ENCODE measurements at regions not wholly inside any gene's neighbourhood (a gene's known extent, or its start where the extent isn't known, plus 50 kb on each side); places are given as distances from the start of the nearest gene placed in this dataset.

DNA sequence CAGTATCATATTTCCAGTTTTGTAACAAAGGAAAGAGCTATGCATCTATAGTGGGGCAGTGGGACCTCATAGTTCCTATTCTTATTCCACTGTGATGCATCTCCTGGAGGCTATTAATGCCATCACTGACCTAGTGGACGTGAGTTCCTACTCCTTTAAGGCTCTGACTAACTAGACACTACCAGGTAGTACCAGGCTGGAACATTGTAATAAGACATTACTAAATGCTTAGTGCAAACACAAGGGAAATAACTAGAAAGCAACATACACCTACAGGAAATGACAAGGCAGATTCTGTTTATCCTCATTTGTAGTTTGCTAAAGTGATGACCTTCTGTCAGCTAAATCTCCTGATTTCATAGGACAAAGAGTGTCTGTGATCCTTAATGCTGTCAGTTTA lies 192.5 kb downstream of the POSTN start:
- no peaks in the 10 kb centered on the region for H3K27me3 ChIP-seq (ENCODE audit: insufficient read depth, low read length, poor library complexity)
- H3K56ac ChIP-seq (ENCODE audit: low read length), result no peak overlapping the region
- H3K4ac ChIP-seq (ENCODE audit: low read depth, low read length), result no peak overlapping the region
- H3K4me3 ChIP-seq (ENCODE audit: low read length), result no peak overlapping the region
- no peak overlapping the region for H4K5ac ChIP-seq (ENCODE audit: low read length)
- no peak overlapping the region for H2BK120ac ChIP-seq (ENCODE audit: low read depth, low read length)
- no peaks in the 10 kb centered on the region for H3K79me1 ChIP-seq (ENCODE audit: low read length)
- H3K36me3 ChIP-seq (ENCODE audit: control insufficient read depth, insufficient read depth, low read length), result no peaks in the 10 kb centered on the region
- no peak overlapping the region for H3K18ac ChIP-seq (ENCODE audit: low read length)
- H3K27ac ChIP-seq (ENCODE audit: low read depth, low read length), result no peak overlapping the region
- H2BK15ac ChIP-seq (replicated peaks; ENCODE audit: low read depth), result no peak overlapping the region
- no peak for DNase-seq
- no peak overlapping the region for H3K4me2 ChIP-seq (ENCODE audit: low read length)
- H3K23ac ChIP-seq (ENCODE audit: low read length), result no peak overlapping the region
- no peak overlapping the region for H4K8ac ChIP-seq (ENCODE audit: low read depth, low read length)
- H3K9ac ChIP-seq (ENCODE audit: low read length), result no peak overlapping the region
- H3K79me2 ChIP-seq (ENCODE audit: control insufficient read depth, insufficient read depth, low read length), result no peaks in the 10 kb centered on the region
- WGBS (ENCODE audit: extremely low coverage, insufficient coverage, low lambda C conversion rate), result no CpG with 5 or more reads among the region's 1 CpG
- no peaks in the 10 kb centered on the region for H3K4me1 ChIP-seq (ENCODE audit: control insufficient read depth, low read depth, low read length)
- H2AK5ac ChIP-seq (ENCODE audit: low read length), result no peak overlapping the region
- no peak overlapping the region for H2BK5ac ChIP-seq (ENCODE audit: low read length)

DNA sequence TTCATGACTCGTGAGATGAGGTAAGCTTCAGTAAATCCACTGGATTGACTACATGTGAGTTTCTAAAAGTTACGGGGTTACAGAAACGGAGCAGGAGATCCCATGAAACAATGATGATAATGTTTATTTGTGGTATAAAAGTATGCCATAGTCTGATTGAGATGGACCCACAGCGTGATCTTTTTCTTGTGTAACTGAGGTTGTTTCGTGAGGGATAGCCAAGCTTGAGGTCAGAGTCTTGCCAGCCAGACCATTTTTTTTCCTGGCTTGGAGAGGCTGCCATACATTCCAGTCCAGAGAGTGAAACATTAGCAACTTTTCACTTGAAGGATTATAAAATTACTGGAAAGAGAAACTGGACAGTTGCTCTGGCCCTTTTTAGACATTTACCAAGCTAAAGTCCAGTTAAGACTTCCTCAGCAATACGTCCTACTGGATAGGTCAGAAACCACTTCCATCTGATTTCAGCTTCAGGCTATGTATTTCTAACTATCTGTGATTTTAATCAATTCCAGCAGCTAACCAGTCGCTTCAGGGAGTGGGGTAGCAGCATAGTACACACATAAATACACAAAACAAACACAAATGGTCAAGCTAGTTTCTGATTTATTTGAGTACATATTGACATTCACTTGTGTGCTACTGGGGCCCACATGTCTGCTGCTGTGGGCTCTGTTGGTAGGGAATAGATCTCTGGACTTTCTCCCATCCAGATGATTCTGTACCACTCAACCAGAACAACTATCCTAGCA lies 194.6 kb downstream of the POSTN start:
- H3K27me3 ChIP-seq (ENCODE audit: insufficient read depth, low read length, poor library complexity), result no peaks in the 10 kb centered on the region
- no peak overlapping the region for H2BK15ac ChIP-seq (replicated peaks; ENCODE audit: low read depth)
- H3K79me2 ChIP-seq (ENCODE audit: control insufficient read depth, insufficient read depth, low read length), result no peaks in the 10 kb centered on the region
- H3K36me3 ChIP-seq (ENCODE audit: control insufficient read depth, insufficient read depth, low read length), result no peaks in the 10 kb centered on the region
- H2BK5ac ChIP-seq (ENCODE audit: low read length), result no peak overlapping the region
- H4K5ac ChIP-seq (ENCODE audit: low read length), result no peak overlapping the region
- H4K8ac ChIP-seq (ENCODE audit: low read depth, low read length), result no peak overlapping the region
- H2BK120ac ChIP-seq (ENCODE audit: low read depth, low read length), result no peak overlapping the region
- no peak overlapping the region for H3K23ac ChIP-seq (ENCODE audit: low read length)
- no peaks in the 10 kb centered on the region for H3K79me1 ChIP-seq (ENCODE audit: low read length)
- no peak overlapping the region for H3K27ac ChIP-seq (ENCODE audit: low read depth, low read length)
- H3K56ac ChIP-seq (ENCODE audit: low read length), result no peak overlapping the region
- WGBS (ENCODE audit: extremely low coverage, insufficient coverage, low lambda C conversion rate), result no CpG with 5 or more reads among the region's 7 CpGs
- no peak overlapping the region for H2AK5ac ChIP-seq (ENCODE audit: low read length)
- no peaks in the 10 kb centered on the region for H3K4me1 ChIP-seq (ENCODE audit: control insufficient read depth, low read depth, low read length)
- H3K18ac ChIP-seq (ENCODE audit: low read length), result no peak overlapping the region
- no peak overlapping the region for H3K9ac ChIP-seq (ENCODE audit: low read length)
- H3K4me2 ChIP-seq (ENCODE audit: low read length), result no peak overlapping the region
- DNase-seq, result no peak
- H3K4ac ChIP-seq (ENCODE audit: low read depth, low read length), result no peak overlapping the region
- H3K4me3 ChIP-seq (ENCODE audit: low read length), result no peak overlapping the region

DNA sequence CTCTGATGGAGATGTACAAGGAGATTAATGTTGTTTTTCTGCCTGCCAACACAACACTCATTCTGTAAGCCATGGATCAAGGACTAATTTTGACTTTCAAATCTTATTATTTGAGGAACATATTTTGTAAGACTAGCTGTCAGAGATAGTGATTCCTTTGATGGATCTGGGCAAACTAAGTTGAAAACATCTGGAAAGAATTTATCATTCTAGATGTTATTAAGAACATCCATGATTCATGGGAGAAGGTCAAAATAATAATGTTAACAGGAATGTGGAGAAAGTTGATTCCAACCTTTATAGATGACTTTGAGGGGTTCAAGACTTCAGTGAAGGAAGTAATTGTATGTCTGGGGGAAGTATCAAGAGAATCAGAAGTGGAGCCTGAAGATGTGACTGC lies 196.8 kb downstream of the POSTN start:
- no peaks in the 10 kb centered on the region for H3K27me3 ChIP-seq (ENCODE audit: insufficient read depth, low read length, poor library complexity)
- no peak overlapping the region for H3K4me2 ChIP-seq (ENCODE audit: low read length)
- no peak overlapping the region for H3K18ac ChIP-seq (ENCODE audit: low read length)
- no peak overlapping the region for H2BK120ac ChIP-seq (ENCODE audit: low read depth, low read length)
- H4K8ac ChIP-seq (ENCODE audit: low read depth, low read length), result no peak overlapping the region
- no peak overlapping the region for H3K23ac ChIP-seq (ENCODE audit: low read length)
- no peak overlapping the region for H2AK5ac ChIP-seq (ENCODE audit: low read length)
- no peak overlapping the region for H2BK5ac ChIP-seq (ENCODE audit: low read length)
- DNase-seq, result no peak
- no peak overlapping the region for H3K9ac ChIP-seq (ENCODE audit: low read length)
- no peaks in the 10 kb centered on the region for H3K79me2 ChIP-seq (ENCODE audit: control insufficient read depth, insufficient read depth, low read length)
- H3K27ac ChIP-seq (ENCODE audit: low read depth, low read length), result no peak overlapping the region
- no peaks in the 10 kb centered on the region for H3K79me1 ChIP-seq (ENCODE audit: low read length)
- no peak overlapping the region for H4K5ac ChIP-seq (ENCODE audit: low read length)
- H3K36me3 ChIP-seq (ENCODE audit: control insufficient read depth, insufficient read depth, low read length), result no peaks in the 10 kb centered on the region
- no peak overlapping the region for H3K4ac ChIP-seq (ENCODE audit: low read depth, low read length)
- H3K4me3 ChIP-seq (ENCODE audit: low read length), result no peak overlapping the region
- H3K4me1 ChIP-seq (ENCODE audit: control insufficient read depth, low read depth, low read length), result no peaks in the 10 kb centered on the region
- H3K56ac ChIP-seq (ENCODE audit: low read length), result no peak overlapping the region
- no peak overlapping the region for H2BK15ac ChIP-seq (replicated peaks; ENCODE audit: low read depth)

DNA sequence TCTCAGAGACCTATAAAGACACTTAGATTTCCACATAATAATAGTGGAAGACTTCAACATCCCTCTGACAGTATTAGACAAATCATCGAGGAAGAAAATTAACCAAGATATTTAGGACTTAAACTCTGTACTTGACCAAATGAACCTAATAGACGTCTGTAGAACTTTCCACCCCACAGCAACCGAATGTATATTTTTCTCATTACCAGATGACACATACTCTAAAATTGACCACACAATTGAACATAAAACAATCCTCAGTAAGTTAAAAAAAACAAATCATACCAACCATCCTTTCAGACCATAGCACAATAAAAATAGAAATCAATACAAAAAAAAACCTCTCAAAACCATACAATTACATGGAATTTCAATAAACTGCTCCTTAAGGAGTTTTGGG lies 201.0 kb downstream of the POSTN start:
- Histone ChIP-seq H4K5ac (ENCODE audit: low read length) (no peak overlapping the region), H3K36me3 (ENCODE audit: control insufficient read depth, insufficient read depth, low read length) (no peaks in the 10 kb centered on the region), H3K27me3 (ENCODE audit: insufficient read depth, low read length, poor library complexity) (no peaks in the 10 kb centered on the region), H3K27ac (ENCODE audit: low read depth, low read length) (no peak overlapping the region), H2BK5ac (ENCODE audit: low read length) (no peak overlapping the region), H2AK5ac (ENCODE audit: low read length) (no peak overlapping the region), H3K18ac (ENCODE audit: low read length) (no peak overlapping the region), H3K4ac (ENCODE audit: low read depth, low read length) (no peak overlapping the region), H3K56ac (ENCODE audit: low read length) (no peak overlapping the region), H3K4me3 (ENCODE audit: low read length) (no peak overlapping the region), H2BK15ac (replicated peaks; ENCODE audit: low read depth) (no peak overlapping the region), H3K23ac (ENCODE audit: low read length) (no peak overlapping the region), H3K9ac (ENCODE audit: low read length) (no peak overlapping the region), H3K79me1 (ENCODE audit: low read length) (no peaks in the 10 kb centered on the region), H3K79me2 (ENCODE audit: control insufficient read depth, insufficient read depth, low read length) (no peaks in the 10 kb centered on the region), H3K4me2 (ENCODE audit: low read length) (no peak overlapping the region), H2BK120ac (ENCODE audit: low read depth, low read length) (no peak overlapping the region), H3K4me1 (ENCODE audit: control insufficient read depth, low read depth, low read length) (no peaks in the 10 kb centered on the region), H4K8ac (ENCODE audit: low read depth, low read length) (no peak overlapping the region)
- no peak for DNase-seq
- no CpG with 5 or more reads among the region's 3 CpGs for WGBS (ENCODE audit: extremely low coverage, insufficient coverage, low lambda C conversion rate)

DNA sequence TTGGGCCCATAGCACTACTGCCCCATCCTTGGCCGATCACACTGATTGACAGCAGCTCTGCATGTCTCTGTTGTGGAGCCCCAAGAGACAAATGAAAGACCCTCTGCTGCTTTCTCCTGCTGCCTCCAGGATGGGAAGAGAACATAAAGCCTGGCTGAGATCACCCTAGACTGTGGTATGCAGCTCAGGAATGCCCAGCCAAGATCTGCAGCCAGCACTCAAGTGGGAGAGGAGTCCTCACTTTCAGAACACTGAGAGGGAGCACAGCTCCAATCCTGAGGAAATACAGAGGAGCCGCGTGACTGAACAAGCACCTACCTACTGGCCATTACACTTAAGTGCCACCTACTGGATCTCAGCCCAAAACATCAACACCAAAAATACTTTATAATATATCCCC lies 203.0 kb downstream of the POSTN start:
- Histone ChIP-seq H2AK5ac (ENCODE audit: low read length) (no peak overlapping the region), H3K79me2 (ENCODE audit: control insufficient read depth, insufficient read depth, low read length) (no peaks in the 10 kb centered on the region), H4K5ac (ENCODE audit: low read length) (no peak overlapping the region), H3K27ac (ENCODE audit: low read depth, low read length) (no peak overlapping the region), H3K4me2 (ENCODE audit: low read length) (no peak overlapping the region), H3K27me3 (ENCODE audit: insufficient read depth, low read length, poor library complexity) (no peaks in the 10 kb centered on the region), H3K56ac (ENCODE audit: low read length) (peak overlapping the region; percentile 34), H3K36me3 (ENCODE audit: control insufficient read depth, insufficient read depth, low read length) (no peaks in the 10 kb centered on the region), H3K9ac (ENCODE audit: low read length) (no peak overlapping the region), H2BK120ac (ENCODE audit: low read depth, low read length) (no peak overlapping the region), H3K4ac (ENCODE audit: low read depth, low read length) (no peak overlapping the region), H2BK15ac (replicated peaks; ENCODE audit: low read depth) (no peak overlapping the region), H3K18ac (ENCODE audit: low read length) (no peak overlapping the region), H3K4me3 (ENCODE audit: low read length) (no peak overlapping the region), H2BK5ac (ENCODE audit: low read length) (no peak overlapping the region), H3K4me1 (ENCODE audit: control insufficient read depth, low read depth, low read length) (no peaks in the 10 kb centered on the region), H3K23ac (ENCODE audit: low read length) (no peak overlapping the region), H3K79me1 (ENCODE audit: low read length) (no peaks in the 10 kb centered on the region), H4K8ac (ENCODE audit: low read depth, low read length) (no peak overlapping the region)
- peak; percentile 80 for DNase-seq
- no CpG with 5 or more reads among the region's 3 CpGs for WGBS (ENCODE audit: extremely low coverage, insufficient coverage, low lambda C conversion rate)

DNA sequence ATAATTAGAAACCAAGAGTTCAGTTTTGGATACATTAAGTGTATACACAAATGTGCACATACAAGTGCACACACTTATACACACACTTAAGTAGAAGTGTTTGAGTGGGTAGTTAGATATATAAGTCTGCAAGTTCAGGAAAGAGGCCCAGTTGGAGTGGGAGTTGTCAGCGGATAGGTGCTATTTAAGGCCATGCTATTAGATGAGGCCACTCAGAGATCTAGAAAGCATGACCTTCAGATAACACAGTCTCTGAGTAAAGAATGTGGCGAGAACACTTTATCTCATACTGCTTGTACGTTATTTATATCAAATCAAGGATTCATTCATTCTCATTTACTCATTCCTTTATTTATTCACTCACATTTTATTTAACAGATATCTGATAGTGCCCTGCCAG lies 206.2 kb downstream of the POSTN start:
- Histone ChIP-seq H3K4me2 (ENCODE audit: low read length) (no peak overlapping the region), H4K8ac (ENCODE audit: low read depth, low read length) (no peak overlapping the region)

More for the DNA sequence above, 206.2 kb downstream of the POSTN start:
- H3K79me2 ChIP-seq (ENCODE audit: control insufficient read depth, insufficient read depth, low read length), result no peaks in the 10 kb centered on the region
- H3K23ac ChIP-seq (ENCODE audit: low read length), result no peak overlapping the region
- no peak overlapping the region for H3K18ac ChIP-seq (ENCODE audit: low read length)
- H2BK15ac ChIP-seq (replicated peaks; ENCODE audit: low read depth), result no peak overlapping the region
- H2AK5ac ChIP-seq (ENCODE audit: low read length), result no peak overlapping the region
- H3K4me1 ChIP-seq (ENCODE audit: control insufficient read depth, low read depth, low read length), result no peaks in the 10 kb centered on the region
- no peaks in the 10 kb centered on the region for H3K79me1 ChIP-seq (ENCODE audit: low read length)
- H3K27me3 ChIP-seq (ENCODE audit: insufficient read depth, low read length, poor library complexity), result no peaks in the 10 kb centered on the region
- H4K5ac ChIP-seq (ENCODE audit: low read length), result no peak overlapping the region
- DNase-seq, result no peak
- H3K56ac ChIP-seq (ENCODE audit: low read length), result no peak overlapping the region
- 100% methylated on average over 1 of the region's 3 CpGs for WGBS (ENCODE audit: extremely low coverage, insufficient coverage, low lambda C conversion rate)
- H2BK5ac ChIP-seq (ENCODE audit: low read length), result no peak overlapping the region
- H3K9ac ChIP-seq (ENCODE audit: low read length), result no peak overlapping the region
- no peak overlapping the region for H2BK120ac ChIP-seq (ENCODE audit: low read depth, low read length)
- no peak overlapping the region for H3K4me3 ChIP-seq (ENCODE audit: low read length)
- H3K4ac ChIP-seq (ENCODE audit: low read depth, low read length), result no peak overlapping the region
- no peak overlapping the region for H3K27ac ChIP-seq (ENCODE audit: low read depth, low read length)
- H3K36me3 ChIP-seq (ENCODE audit: control insufficient read depth, insufficient read depth, low read length), result no peaks in the 10 kb centered on the region

Data from mesendoderm (in vitro differentiated cells).